Esophagus muscularis mucosa (tissue), 4 donors: ENCODE measurements at regions not wholly inside any gene's neighbourhood (a gene's known extent, or its start where the extent isn't known, plus 50 kb on each side); places are given as distances from the start of the nearest gene placed in this dataset.

ENCODE experiments used
- DNase-seq: peaks from one replicate; pipeline ENCODE4 v3.0.0-alpha.2; 2017; ENCODE audit errors: extremely low spot score
- H3K27ac ChIP-seq, 4 donors: fragments of 200-600 bp; sonication (generic); replicated peaks in 1 of 4; 1 replicate in 3 of 4; 2 replicates in 1 of 4; pipeline ENCODE4 v1.5.1; 2016 to 2019; ENCODE audit warnings: mild to moderate bottlenecking in 1 of 4
- H3K27me3 ChIP-seq, 4 donors: fragments of 200-600 bp; sonication (generic); one replicate each; pipeline versions ENCODE4 v1.5.1 to v1.6.0; 2016 to 2019
- H3K36me3 ChIP-seq, 4 donors: fragments of 200-600 bp; sonication (generic); one replicate each; pipeline ENCODE4 v1.5.1; 2016 to 2019
- H3K4me1 ChIP-seq, 4 donors: fragments of 200-600 bp; sonication (generic); one replicate each; pipeline ENCODE4 v1.5.1; 2016 to 2019
- H3K4me3 ChIP-seq, 4 donors: fragments of 200-600 bp; sonication (generic); 1 replicate in 2 of 4; 2 replicates in 2 of 4; pipeline ENCODE4 v1.5.1; 2016 to 2019; ENCODE audit warnings: mild to moderate bottlenecking in 4 of 4, moderate library complexity in 1 of 4
- H3K9me3 ChIP-seq, 4 donors: fragments of 200-600 bp; sonication (generic); 1 replicate in 3 of 4; 2 replicates in 1 of 4; pipeline ENCODE4 v1.5.1; 2016 to 2019
- EP300 ChIP-seq: sonication (generic); formaldehyde crosslinking; IDR thresholded peaks from one replicate; pipeline ENCODE4 v1.6.1; 2017; ENCODE audit warnings: antibody characterized with exemption
- POLR2A ChIP-seq: fragments of 450-650 bp; IDR thresholded peaks from one replicate; pipeline ENCODE4 v1.6.1; 2017; ENCODE audit warnings: antibody characterized with exemption, moderate library complexity, mild to moderate bottlenecking, low read depth
- POLR2AphosphoS5 ChIP-seq, 2 donors: sonication (generic); formaldehyde crosslinking; IDR thresholded peaks; one replicate each; pipeline ENCODE4 v1.6.1; 2017; ENCODE audit warnings: antibody characterized with exemption in 2 of 2
- WGBS: methylation state at CpG from one replicate; pipeline ENCODE4 v1.1.5; 2018; 5-methylcytosine and 5-hydroxymethylcytosine counted together
- intact Hi-C: fragments of 100-400 bp; cut with DNase I; formaldehyde crosslinking; loops from one replicate; pipeline ENCODE4 v1.15.1; 2023
- TF ChIP-seq, protein P1 (sequence below), 3 experiments: fragments of 200-600 bp in 2 of 3; fragments of 450-650 bp in 1 of 3; sonication (generic) in 2 of 3; IDR thresholded peaks; one replicate each; pipeline ENCODE4 v1.5.1; 2017 to 2019; ENCODE audit warnings: antibody characterized with exemption in 3 of 3, mild to moderate bottlenecking in 2 of 3, moderate library complexity in 1 of 3

DNA sequence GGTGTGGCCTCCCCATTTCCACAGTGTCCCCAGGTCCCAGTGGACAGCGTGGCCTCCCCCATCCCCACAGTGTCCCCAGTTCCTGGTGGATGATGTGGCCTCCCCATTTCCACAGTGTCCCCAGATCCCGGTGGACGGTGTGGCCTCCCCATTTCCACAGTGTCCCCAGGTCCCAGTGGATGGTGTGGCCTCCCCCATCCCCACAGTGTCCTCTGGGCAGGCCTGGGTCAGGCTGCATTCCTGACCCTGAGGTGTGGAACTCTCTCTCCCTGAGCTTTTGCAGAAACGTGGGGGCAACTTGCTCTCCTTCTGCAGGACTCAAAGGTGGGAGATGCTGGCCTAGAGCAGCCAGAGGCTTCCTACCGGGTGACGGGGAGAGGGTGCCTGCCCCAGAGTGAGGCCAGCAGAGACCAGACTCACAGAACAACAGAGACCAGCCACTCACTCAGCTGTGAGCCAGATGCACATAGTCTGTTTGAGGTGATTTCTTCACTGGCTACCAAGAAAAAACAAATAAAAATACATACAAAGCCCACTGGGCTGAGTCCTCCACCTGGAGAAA is 85.8 kb upstream of the FGF3 start:
- H3K9me3 ChIP-seq = no peaks in the 10 kb centered on the region
- H3K4me1 ChIP-seq = peaks cover 0 to 17% (median 10%) of the 10 kb centered on the region in 4 donors
- no peak overlapping the region for H3K4me3 ChIP-seq
- TF ChIP-seq, protein P1, sequence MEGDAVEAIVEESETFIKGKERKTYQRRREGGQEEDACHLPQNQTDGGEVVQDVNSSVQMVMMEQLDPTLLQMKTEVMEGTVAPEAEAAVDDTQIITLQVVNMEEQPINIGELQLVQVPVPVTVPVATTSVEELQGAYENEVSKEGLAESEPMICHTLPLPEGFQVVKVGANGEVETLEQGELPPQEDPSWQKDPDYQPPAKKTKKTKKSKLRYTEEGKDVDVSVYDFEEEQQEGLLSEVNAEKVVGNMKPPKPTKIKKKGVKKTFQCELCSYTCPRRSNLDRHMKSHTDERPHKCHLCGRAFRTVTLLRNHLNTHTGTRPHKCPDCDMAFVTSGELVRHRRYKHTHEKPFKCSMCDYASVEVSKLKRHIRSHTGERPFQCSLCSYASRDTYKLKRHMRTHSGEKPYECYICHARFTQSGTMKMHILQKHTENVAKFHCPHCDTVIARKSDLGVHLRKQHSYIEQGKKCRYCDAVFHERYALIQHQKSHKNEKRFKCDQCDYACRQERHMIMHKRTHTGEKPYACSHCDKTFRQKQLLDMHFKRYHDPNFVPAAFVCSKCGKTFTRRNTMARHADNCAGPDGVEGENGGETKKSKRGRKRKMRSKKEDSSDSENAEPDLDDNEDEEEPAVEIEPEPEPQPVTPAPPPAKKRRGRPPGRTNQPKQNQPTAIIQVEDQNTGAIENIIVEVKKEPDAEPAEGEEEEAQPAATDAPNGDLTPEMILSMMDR (IDR thresholded peaks at IDR 0.05) = no peak
- TF ChIP-seq EP300 (no peak), POLR2A (no peak), POLR2AphosphoS5 (IDR thresholded peaks at IDR 0.05) (no peak)
- intact Hi-C loops = no loop called here
- no peak overlapping the region for H3K27ac ChIP-seq
- WGBS = 89% methylated on average over 4 of the region's 6 CpGs
- no peaks in the 10 kb centered on the region for H3K36me3 ChIP-seq
- no peak for DNase-seq
- peaks cover 0 to 56% (median 1%) of the 10 kb centered on the region in 4 donors for H3K27me3 ChIP-seq

DNA sequence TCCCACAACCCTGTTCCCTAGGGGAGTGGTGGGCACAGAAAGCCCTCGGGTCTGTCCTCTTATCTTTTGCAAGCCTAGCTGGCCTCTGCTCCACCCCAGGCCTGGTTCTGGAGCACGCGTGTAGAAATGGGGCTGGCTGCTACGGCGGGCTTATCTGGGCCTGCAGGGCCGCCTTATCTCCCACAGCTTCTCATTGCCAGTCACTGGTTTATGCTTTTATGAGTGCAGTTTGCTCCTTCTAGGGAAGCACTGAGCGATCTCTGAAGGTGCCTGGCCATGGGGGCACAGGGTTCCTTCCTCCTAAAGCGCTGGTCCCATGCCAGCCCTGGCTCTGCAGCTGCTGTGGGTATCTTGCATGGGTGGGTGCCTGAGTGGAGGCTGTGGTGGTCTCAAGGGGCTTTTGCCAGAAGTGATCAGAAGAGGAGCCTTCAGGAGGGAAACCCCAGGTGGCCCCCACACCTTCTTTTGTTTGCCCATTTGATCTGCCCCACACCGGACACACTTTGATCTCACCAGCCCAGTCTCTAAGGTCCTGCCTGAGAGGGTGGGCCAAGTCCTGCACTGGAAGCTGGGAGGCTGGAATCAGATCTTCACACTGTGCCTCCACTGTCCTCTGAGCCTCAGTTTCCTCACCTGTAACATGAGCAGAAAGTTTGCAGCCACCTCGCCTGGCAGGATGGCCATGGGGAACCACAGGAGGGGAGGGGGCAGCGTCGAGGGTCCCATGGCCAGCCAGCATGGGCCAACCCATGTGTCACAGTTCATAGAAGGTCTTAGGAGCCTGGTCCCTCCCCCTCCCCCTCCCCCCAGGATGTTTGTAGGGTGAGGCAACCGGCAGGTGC is 86.6 kb upstream of the FGF3 start:
- no peaks in the 10 kb centered on the region for H3K9me3 ChIP-seq
- WGBS = 73% methylated on average over 12 of the region's 13 CpGs
- no peak overlapping the region for H3K4me3 ChIP-seq
- DNase-seq = no peak
- no peak for TF ChIP-seq EP300
- no peak for TF ChIP-seq POLR2A
- no peaks in the 10 kb centered on the region for H3K36me3 ChIP-seq
- H3K4me1 ChIP-seq = peaks cover 0 to 11% (median 8%) of the 10 kb centered on the region in 4 donors
- H3K27me3 ChIP-seq = peaks cover 0 to 64% (median 3%) of the 10 kb centered on the region in 4 donors
- no peak overlapping the region for H3K27ac ChIP-seq
- intact Hi-C loops = no loop called here

DNA sequence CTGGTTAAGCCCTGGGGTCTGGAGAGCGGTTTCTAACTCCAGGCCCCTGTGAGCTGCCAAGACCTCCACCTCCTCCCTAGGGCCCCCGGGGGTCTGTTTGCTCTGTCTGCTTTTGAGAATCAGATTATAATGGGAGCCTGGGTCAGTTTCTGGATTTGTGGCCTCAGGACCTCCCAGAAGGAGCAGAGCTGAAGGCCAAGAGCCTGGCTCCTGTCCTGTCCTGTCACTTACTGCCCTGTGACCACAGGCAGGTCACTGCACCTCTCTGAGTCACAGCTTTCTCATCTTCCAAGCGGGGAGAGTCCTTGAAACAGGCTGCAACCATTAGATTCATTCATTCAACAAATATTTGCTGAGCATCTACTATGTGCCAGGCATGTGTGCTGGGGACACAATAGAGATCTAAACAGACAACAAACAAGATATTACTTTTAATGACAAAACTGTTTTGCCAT is 87.3 kb upstream of the FGF3 start:
- peaks cover 0 to 9% (median 6%) of the 10 kb centered on the region in 4 donors for H3K4me1 ChIP-seq
- no peaks in the 10 kb centered on the region for H3K9me3 ChIP-seq
- no peak for TF ChIP-seq EP300
- TF ChIP-seq, protein P1 (IDR thresholded peaks at IDR 0.05) = no peak
- TF ChIP-seq POLR2AphosphoS5 (IDR thresholded peaks at IDR 0.05) = no peak
- TF ChIP-seq POLR2A = no peak
- WGBS = 78% methylated on average over 1 of the region's 3 CpGs
- H3K27ac ChIP-seq = no peak overlapping the region
- H3K27me3 ChIP-seq = peaks cover 0 to 70% (median 3%) of the 10 kb centered on the region in 4 donors
- H3K4me3 ChIP-seq = no peak overlapping the region
- DNase-seq = no peak
- intact Hi-C loops = no loop called here
- no peaks in the 10 kb centered on the region for H3K36me3 ChIP-seq

DNA sequence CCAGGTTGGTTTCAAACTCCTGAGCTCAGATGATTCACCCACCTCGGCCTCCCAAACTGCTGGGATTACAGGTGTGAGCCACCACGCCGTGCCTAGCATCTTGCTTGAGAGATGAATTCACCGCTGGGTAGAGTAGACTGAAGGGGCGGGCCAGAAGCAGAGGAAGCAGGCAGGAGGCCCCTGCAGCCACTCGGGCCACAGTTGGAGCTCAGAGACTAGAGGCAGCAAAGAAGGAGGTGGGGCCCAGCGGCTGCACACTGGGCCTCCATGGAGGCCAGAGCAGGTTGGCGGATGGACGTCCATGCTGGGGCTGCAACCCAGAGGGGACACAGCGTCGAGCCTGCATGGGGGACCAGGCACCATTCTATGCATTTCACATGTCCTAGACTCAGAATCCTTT is 88.4 kb upstream of the FGF3 start:
- peaks cover 0 to 9% (median 6%) of the 10 kb centered on the region in 4 donors for H3K4me1 ChIP-seq
- WGBS = 85% methylated on average over 11 of the region's 11 CpGs
- no peak for DNase-seq

More for the DNA sequence above, 88.4 kb upstream of the FGF3 start:
- H3K27me3 ChIP-seq = peaks cover 0 to 78% (median 3%) of the 10 kb centered on the region in 4 donors
- no peak for TF ChIP-seq POLR2A
- no peak for TF ChIP-seq EP300
- TF ChIP-seq, protein P1 (IDR thresholded peaks at IDR 0.05) = no peak
- no peak for TF ChIP-seq POLR2AphosphoS5 (IDR thresholded peaks at IDR 0.05)
- intact Hi-C loops = no loop called here
- H3K4me3 ChIP-seq = no peak overlapping the region
- no peaks in the 10 kb centered on the region for H3K9me3 ChIP-seq
- no peak overlapping the region for H3K27ac ChIP-seq
- no peaks in the 10 kb centered on the region for H3K36me3 ChIP-seq
